H1 (cell line): ENCODE measurements at regions not wholly inside any gene's neighbourhood (a gene's known extent, or its start where the extent isn't known, plus 50 kb on each side); places are given as distances from the start of the nearest gene placed in this dataset.

Experiments used
- ASH2L ChIP-seq: fragments of 200-600, 300-600 bp; sonication (generic); IDR thresholded peaks from one replicate; pipeline ENCODE4 v1.7.1; 2017; ENCODE audit warnings: low read length
- ATF3 ChIP-seq: IDR thresholded peaks from 2 replicates; pipeline ENCODE4 v1.6.1; 2011; ENCODE audit warnings: low read depth, mild to moderate bottlenecking, low read length; ENCODE audit not compliant: insufficient read depth
- BRCA1 ChIP-seq: IDR thresholded peaks from 2 replicates; pipeline ENCODE4 v1.6.1; 2012; ENCODE audit warnings: low read depth, low read length, improper control_type of control experiment
- EGR1 ChIP-seq: IDR thresholded peaks from 2 replicates; pipeline ENCODE4 v1.6.1; 2011; ENCODE audit warnings: low read depth, low read length, borderline replicate concordance
- SP4 ChIP-seq: IDR thresholded peaks from 2 replicates; pipeline ENCODE4 v1.6.1; 2012; ENCODE audit warnings: low read length, inconsistent platforms

GRCh38 chr10:42950606-42951485 lies 126.0 kb upstream of the RET start (continued):
- TF ChIP-seq ASH2L (no peak), SP4 (no peak), ATF3 (no peak), EGR1 (no peak), BRCA1 (no peak)
- TF ChIP-seq, all 59 proteins: peak for 0
